BJ (cell line): ENCODE measurements at regions not wholly inside any gene's neighbourhood (a gene's known extent, or its start where the extent isn't known, plus 50 kb on each side); places are given as distances from the start of the nearest gene placed in this dataset.

Experiments used
- CTCF ChIA-PET: fragments of 350-600 bp; formaldehyde crosslinking; extraction: SDS; loops from one replicate; lab custom pipeline; 2021; ENCODE audit warnings: antibody characterized with exemption, inconsistent platforms; lab: Yijun Ruan, JAX
- POLR2A ChIA-PET: fragments of 300-600 bp; sonication (Branson Sonifier 250); formaldehyde crosslinking; extraction: SDS; loops from one replicate; lab custom pipeline; 2021; ENCODE audit warnings: antibody characterized with exemption; lab: Charles Lee
- DNase-seq: peaks from one replicate; pipeline ENCODE4 v3.0.0-alpha.2; 2011; ENCODE audit warnings: low read depth
- H3K27me3 ChIP-seq: 2 replicates; pipeline ENCODE4 v1.6.0; 2011; ENCODE audit warnings: low read length; ENCODE audit not compliant: control insufficient read depth, insufficient read depth
- H3K36me3 ChIP-seq: 2 replicates; pipeline ENCODE4 v1.5.1; 2011; ENCODE audit warnings: low read length; ENCODE audit not compliant: control insufficient read depth, insufficient read depth
- H3K4me3 ChIP-seq: 2 replicates; pipeline ENCODE4 v1.5.1; 2011; ENCODE audit warnings: low read depth, mild to moderate bottlenecking, control low read depth, low read length
- CTCF ChIP-seq: IDR thresholded peaks from 2 replicates; pipeline ENCODE4 v1.5.1; 2011; ENCODE audit warnings: low read depth, mild to moderate bottlenecking, control low read depth, inconsistent platforms, low read length, moderate library complexity; ENCODE audit not compliant: insufficient read depth

- Histone ChIP-seq H3K27me3 (no peaks in the 10 kb centered on the region), H3K36me3 (no peaks in the 10 kb centered on the region), H3K4me3 (no peak overlapping the region)
- ChIA-PET CTCF (no interaction called here), POLR2A (no interaction called here)
- TF ChIP-seq CTCF, result no peak
- no peak for DNase-seq
Observed at GRCh38 chr2:8551622-8552074, 130.2 kb upstream of the ID2 start.

GRCh38 chr2:8552293-8552801 lies 129.5 kb upstream of the ID2 start:
- Histone ChIP-seq H3K4me3 (no peak overlapping the region), H3K27me3 (no peaks in the 10 kb centered on the region), H3K36me3 (no peaks in the 10 kb centered on the region)
- TF ChIP-seq CTCF, result no peak
- no peak for DNase-seq
- CTCF ChIA-PET, result no interaction called here
- POLR2A ChIA-PET, result no interaction called here

- no peaks in the 10 kb centered on the region for H3K27me3 ChIP-seq
- no peaks in the 10 kb centered on the region for H3K36me3 ChIP-seq
- ChIA-PET CTCF (interaction anchor here (1.3 kb wide), 1 partner anchor 29 kb away, joined by 4 read pairs; no protein-coding TSS in a partner anchor), POLR2A (interaction anchor here (0.5 kb wide), 1 partner anchor 1162 kb away, joined by 3 read pairs; no protein-coding TSS in a partner anchor)
- TF ChIP-seq CTCF, result no peak
- H3K4me3 ChIP-seq, result no peak overlapping the region
- DNase-seq, result no peak
Observed at GRCh38 chr2:8553643-8554042, 128.2 kb upstream of the ID2 start.

- Histone ChIP-seq H3K36me3 (no peaks in the 10 kb centered on the region), H3K27me3 (no peaks in the 10 kb centered on the region), H3K4me3 (no peak overlapping the region)
- ChIA-PET POLR2A (no interaction called here), CTCF (interaction anchor here (1.3 kb wide), 1 partner anchor 28 kb away, joined by 4 read pairs; no protein-coding TSS in a partner anchor)
- no peak for TF ChIP-seq CTCF
- no peak for DNase-seq
Observed at GRCh38 chr2:8554296-8554806, 127.5 kb upstream of the ID2 start.

GRCh38 chr2:8555543-8555942 lies 126.3 kb upstream of the ID2 start:
- TF ChIP-seq CTCF, result no peak
- CTCF ChIA-PET, result no interaction called here

More at GRCh38 chr2:8555543-8555942, 126.3 kb upstream of the ID2 start:
- POLR2A ChIA-PET, result no interaction called here
- DNase-seq, result no peak
- Histone ChIP-seq H3K36me3 (no peaks in the 10 kb centered on the region), H3K27me3 (no peaks in the 10 kb centered on the region), H3K4me3 (no peak overlapping the region)
